ENCODE measurements at regions not wholly inside any gene's neighbourhood (a gene's known extent, or its start where the extent isn't known, plus 50 kb on each side); places are given as distances from the start of the nearest gene placed in this dataset.

GRCh38 chr6:144806222-144806621, 521.1 kb downstream of the UTRN start:
- no peak for DNase-seq
- Mint-ChIP-seq H3K4me1 (ENCODE audit: low read depth) (peaks cover 71% of the 10 kb centered on the region), H3K9me3 (no peaks in the 10 kb centered on the region), H3K4me3 (no peak overlapping the region), H3K27me3 (ENCODE audit: insufficient read depth) (peaks cover 2% of the 10 kb centered on the region; the same call in 1 of the 2 replicates), H3K27ac (no peak overlapping the region), H3K36me3 (ENCODE audit: low read depth) (peaks cover 45% of the 10 kb centered on the region)
- no peak for TF ChIP-seq CTCF (IDR thresholded peaks at IDR 0.05)

- Mint-ChIP-seq H3K36me3 (ENCODE audit: low read depth) (peaks cover 59% of the 10 kb centered on the region), H3K9me3 (no peaks in the 10 kb centered on the region), H3K4me1 (ENCODE audit: low read depth) (peaks cover 70% of the 10 kb centered on the region), H3K4me3 (peak overlapping the region; percentile 35), H3K27ac (peak overlapping the region; percentile 64), H3K27me3 (ENCODE audit: insufficient read depth) (peaks cover 2% of the 10 kb centered on the region; the same call in 1 of the 2 replicates)
- DNase-seq, result peak; percentile 59
- TF ChIP-seq CTCF (IDR thresholded peaks at IDR 0.05), result peak; percentile 28; the same call in 1 of the 2 replicates
These were observed 524.0 kb downstream of the UTRN start for GRCh38 chr6:144809120-144809519.

- Mint-ChIP-seq H3K9me3 (no peaks in the 10 kb centered on the region), H3K4me3 (no peak overlapping the region), H3K27ac (no peak overlapping the region), H3K4me1 (ENCODE audit: low read depth) (peaks cover 61% of the 10 kb centered on the region), H3K27me3 (ENCODE audit: insufficient read depth) (peaks cover 2% of the 10 kb centered on the region; the same call in 1 of the 2 replicates), H3K36me3 (ENCODE audit: low read depth) (peaks cover 61% of the 10 kb centered on the region)
- no peak for TF ChIP-seq CTCF (IDR thresholded peaks at IDR 0.05)
- DNase-seq, result no peak
These were observed 524.8 kb downstream of the UTRN start for GRCh38 chr6:144809969-144810368.

GRCh38 chr6:144811140-144811539, 526.0 kb downstream of the UTRN start:
- no peak for DNase-seq
- peaks cover 50% of the 10 kb centered on the region for H3K4me1 Mint-ChIP-seq (ENCODE audit: low read depth)
- TF ChIP-seq CTCF (IDR thresholded peaks at IDR 0.05), result no peak
- H3K9me3 Mint-ChIP-seq, result no peaks in the 10 kb centered on the region
- H3K27me3 Mint-ChIP-seq (ENCODE audit: insufficient read depth), result peaks cover 2% of the 10 kb centered on the region; the same call in 1 of the 2 replicates
- H3K36me3 Mint-ChIP-seq (ENCODE audit: low read depth), result peaks cover 65% of the 10 kb centered on the region
- H3K27ac Mint-ChIP-seq, result no peak overlapping the region
- H3K4me3 Mint-ChIP-seq, result no peak overlapping the region

GRCh38 chr6:144816936-144817335, 531.8 kb downstream of the UTRN start:
- Mint-ChIP-seq H3K4me1 (ENCODE audit: low read depth) (peaks cover 4% of the 10 kb centered on the region; the same call in 1 of the 2 replicates), H3K27me3 (ENCODE audit: insufficient read depth) (no peaks in the 10 kb centered on the region), H3K36me3 (ENCODE audit: low read depth) (peaks cover 44% of the 10 kb centered on the region), H3K9me3 (no peaks in the 10 kb centered on the region), H3K4me3 (no peak overlapping the region), H3K27ac (no peak overlapping the region)
- no peak for TF ChIP-seq CTCF (IDR thresholded peaks at IDR 0.05)
- DNase-seq, result no peak

GRCh38 chr6:144820270-144820669, 535.1 kb downstream of the UTRN start:
- no peak for TF ChIP-seq CTCF (IDR thresholded peaks at IDR 0.05)
- H3K9me3 Mint-ChIP-seq, result no peaks in the 10 kb centered on the region
- no peak overlapping the region for H3K27ac Mint-ChIP-seq
- no peak for DNase-seq
- H3K36me3 Mint-ChIP-seq (ENCODE audit: low read depth), result peaks cover 12% of the 10 kb centered on the region; the same call in 1 of the 2 replicates
- no peaks in the 10 kb centered on the region for H3K27me3 Mint-ChIP-seq (ENCODE audit: insufficient read depth)
- no peak overlapping the region for H3K4me3 Mint-ChIP-seq
- no peaks in the 10 kb centered on the region for H3K4me1 Mint-ChIP-seq (ENCODE audit: low read depth)

Data from HFFc6 (cell line).